GM13977 (cell line): ENCODE measurements at regions not wholly inside any gene's neighbourhood (a gene's known extent, or its start where the extent isn't known, plus 50 kb on each side); places are given as distances from the start of the nearest gene placed in this dataset.
"Not testable (repeated sequence)": the region's sequence is repeated elsewhere in the genome, so short reads cannot be mapped to it uniquely, and the experiment has no call there.

Experiments used
- DNase-seq: peaks from one replicate; pipeline ENCODE4 v3.0.0; 2012; ENCODE audit warnings: low spot score
- CTCF ChIP-seq: IDR thresholded peaks from 2 replicates; pipeline ENCODE4 v1.5.1; 2012; ENCODE audit warnings: mild to moderate bottlenecking, control low read depth; ENCODE audit not compliant: insufficient read depth; ENCODE audit errors: extremely low read depth, missing control alignments
- in situ Hi-C: fragments of 300-500 bp; cut with MboI; formaldehyde crosslinking; loops from one replicate; pipeline ENCODE4 v1.12.0; 2022; ENCODE audit warnings: low sequenced_read_pairs, low pct_unique_long_range_greater_than_20kb, mixed read lengths, inconsistent platforms; ENCODE audit not compliant: unreplicated experiment

GRCh38 chr15:84112025-84112424 is 123.5 kb upstream of the GOLGA6L4 start:
- no peak for DNase-seq
- no peak for TF ChIP-seq CTCF
- in situ Hi-C loops = no loop called here

- in situ Hi-C loops = no loop called here
- no peak for DNase-seq
- TF ChIP-seq CTCF = no peak
Measured at GRCh38 chr15:84113919-84114318, 121.7 kb upstream of the GOLGA6L4 start.

GRCh38 chr15:84114680-84115079 is 120.9 kb upstream of the GOLGA6L4 start:
- DNase-seq, in situ Hi-C loops: not testable (repeated sequence)

GRCh38 chr15:84119351-84119750 is 116.2 kb upstream of the GOLGA6L4 start:
- in situ Hi-C loops, DNase-seq: not testable (repeated sequence)

GRCh38 chr15:84120903-84121302 is 114.7 kb upstream of the GOLGA6L4 start:
- DNase-seq, in situ Hi-C loops: not testable (repeated sequence)

GRCh38 chr15:84128706-84129105 is 106.9 kb upstream of the GOLGA6L4 start:
- in situ Hi-C loops = not testable (repeated sequence)

GRCh38 chr15:84130098-84130831 is 105.3 kb upstream of the GOLGA6L4 start:
- DNase-seq, in situ Hi-C loops: not testable (repeated sequence)

More at GRCh38 chr15:84128706-84129105, 106.9 kb upstream of the GOLGA6L4 start:
- DNase-seq = not testable (repeated sequence)

GRCh38 chr15:84135931-84136456 is 99.6 kb upstream of the GOLGA6L4 start:
- in situ Hi-C loops, DNase-seq: not testable (repeated sequence)

GRCh38 chr15:84142888-84143337 is 92.7 kb upstream of the GOLGA6L4 start:
- DNase-seq = peak; percentile 61
- TF ChIP-seq CTCF = peak; percentile 75
- in situ Hi-C loops = no loop called here

GRCh38 chr15:84143753-84144314 is 91.7 kb upstream of the GOLGA6L4 start:
- in situ Hi-C loops = no loop called here
- TF ChIP-seq CTCF = no peak
- no peak for DNase-seq

- DNase-seq, in situ Hi-C loops: not testable (repeated sequence)
Measured at GRCh38 chr15:84144946-84145345, 90.6 kb upstream of the GOLGA6L4 start.

GRCh38 chr15:84146299-84146698 is 89.3 kb upstream of the GOLGA6L4 start:
- in situ Hi-C loops, DNase-seq: not testable (repeated sequence)

GRCh38 chr15:84147307-84147706 is 88.3 kb upstream of the GOLGA6L4 start:
- in situ Hi-C loops, DNase-seq: not testable (repeated sequence)
